Testis (tissue), 2 donors: ENCODE measurements at regions not wholly inside any gene's neighbourhood (a gene's known extent, or its start where the extent isn't known, plus 50 kb on each side); places are given as distances from the start of the nearest gene placed in this dataset.

Experiments
- CTCF ChIP-seq, 3 experiments: fragments of 450-650 bp in 2 of 3; fragments of 200-600 bp in 1 of 3; sonication (generic) in 1 of 3; IDR thresholded peaks; one replicate each; pipeline ENCODE4 v1.5.1; 2016 to 2019; ENCODE audit warnings: antibody characterized with exemption in 3 of 3, mild to moderate bottlenecking in 2 of 3, moderate library complexity in 1 of 3
- POLR2A ChIP-seq: fragments of 450-650 bp; IDR thresholded peaks from one replicate; pipeline ENCODE4 v1.6.1; 2017; ENCODE audit warnings: antibody characterized with exemption, mild to moderate bottlenecking, moderate library complexity

- TF ChIP-seq CTCF (IDR thresholded peaks at IDR 0.05): no peak
- TF ChIP-seq POLR2A: no peak
Measured at GRCh38 chr6:23534351-23534750, 591.7 kb upstream of the NRSN1 start.
